HG03571 (cell line): ENCODE measurements at regions not wholly inside any gene's neighbourhood (a gene's known extent, or its start where the extent isn't known, plus 50 kb on each side); places are given as distances from the start of the nearest gene placed in this dataset.

Experiments used
- ATAC-seq: cut with Tn5 transposase; IDR thresholded peaks from one replicate; pipeline ENCODE4 v1.9.1; 2021; ENCODE audit not compliant: unreplicated experiment

DNA sequence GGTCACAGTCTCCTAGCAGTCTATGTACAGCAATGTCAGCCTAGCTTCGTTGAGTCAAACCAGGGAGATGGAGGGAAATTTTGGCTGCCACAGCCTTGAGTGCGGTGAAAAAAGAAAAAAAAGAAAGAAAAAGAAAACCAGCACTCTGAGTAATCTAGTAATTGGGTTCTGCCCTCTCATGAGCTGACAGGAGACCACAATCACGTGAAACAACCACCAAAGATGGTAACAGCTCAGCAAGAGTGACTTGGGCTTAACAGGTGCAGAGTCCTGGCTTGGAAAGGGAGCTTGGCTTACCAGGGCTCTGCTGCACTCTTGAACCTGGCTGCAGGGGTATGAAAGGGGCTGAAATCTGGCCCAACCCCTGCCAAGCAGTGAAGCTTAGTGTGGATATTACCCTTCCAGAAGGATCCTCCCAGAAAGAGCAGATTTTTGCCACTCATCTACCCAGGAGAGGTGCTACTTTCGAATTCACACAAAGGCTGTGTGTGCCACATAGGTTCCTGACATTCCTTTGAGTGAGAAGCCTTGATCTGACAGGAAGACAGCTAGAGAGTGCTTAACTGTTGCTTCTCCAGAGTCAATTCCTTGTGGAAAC lies 350.3 kb downstream of the PTTG2 start:
- ATAC-seq: peak; percentile 89

GRCh38 chr4:38311495-38312126 lies 351.4 kb downstream of the PTTG2 start:
- no peak for ATAC-seq

DNA sequence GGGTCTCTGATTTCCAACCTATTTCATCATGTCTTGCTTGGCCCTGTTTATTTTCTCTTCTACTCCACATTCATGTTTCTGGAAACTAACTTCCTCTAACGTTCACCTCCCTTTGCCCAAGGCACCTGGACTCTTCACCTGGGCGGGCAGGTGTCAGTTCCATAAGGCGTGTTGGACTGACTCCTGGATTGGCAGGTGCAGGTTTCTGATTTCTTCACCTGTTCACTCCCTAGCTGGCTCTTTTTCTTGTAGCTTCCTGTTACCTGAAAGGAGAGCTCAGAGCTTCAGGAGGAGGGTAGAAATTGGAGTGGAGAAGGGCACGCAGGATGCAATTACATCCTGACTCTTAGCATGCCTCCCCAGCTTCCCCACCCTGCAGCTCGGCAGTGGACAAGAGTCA lies 350.8 kb upstream of the KLF3 start:
- ATAC-seq: no peak

GRCh38 chr4:38313999-38314561 lies 349.9 kb upstream of the KLF3 start:
- ATAC-seq: no peak

GRCh38 chr4:38314663-38315062 lies 349.3 kb upstream of the KLF3 start:
- no peak for ATAC-seq

GRCh38 chr4:38315286-38315685 lies 348.7 kb upstream of the KLF3 start:
- ATAC-seq: no peak

GRCh38 chr4:38316045-38316444 lies 348.0 kb upstream of the KLF3 start:
- no peak for ATAC-seq

GRCh38 chr4:38317041-38317674 lies 346.8 kb upstream of the KLF3 start:
- no peak for ATAC-seq

GRCh38 chr4:38318737-38319455 lies 345.1 kb upstream of the KLF3 start:
- ATAC-seq: peak; percentile 80

- peak; percentile 43 for ATAC-seq
Observed at GRCh38 chr4:38319456-38320342, 344.3 kb upstream of the KLF3 start.

GRCh38 chr4:38320343-38320695 lies 343.7 kb upstream of the KLF3 start:
- no peak for ATAC-seq

DNA sequence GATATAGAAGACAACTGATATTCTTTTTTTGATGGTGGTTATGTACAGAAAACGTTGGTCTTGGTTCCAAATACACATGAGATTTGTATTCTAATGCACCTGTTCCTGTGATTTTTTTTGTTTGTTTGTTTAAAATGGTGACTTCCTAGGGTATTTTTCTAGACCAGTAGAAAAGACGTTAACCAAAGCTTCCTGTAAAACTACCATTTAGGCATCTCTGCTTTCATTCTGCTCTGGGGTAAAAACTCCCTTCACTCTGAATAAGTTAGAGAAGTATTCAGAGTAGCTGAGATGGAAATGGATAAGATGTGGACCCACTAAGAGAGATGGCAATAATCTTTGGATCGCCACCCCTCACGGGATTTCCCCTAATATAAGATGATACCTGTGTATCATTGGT lies 343.2 kb upstream of the KLF3 start:
- no peak for ATAC-seq

DNA sequence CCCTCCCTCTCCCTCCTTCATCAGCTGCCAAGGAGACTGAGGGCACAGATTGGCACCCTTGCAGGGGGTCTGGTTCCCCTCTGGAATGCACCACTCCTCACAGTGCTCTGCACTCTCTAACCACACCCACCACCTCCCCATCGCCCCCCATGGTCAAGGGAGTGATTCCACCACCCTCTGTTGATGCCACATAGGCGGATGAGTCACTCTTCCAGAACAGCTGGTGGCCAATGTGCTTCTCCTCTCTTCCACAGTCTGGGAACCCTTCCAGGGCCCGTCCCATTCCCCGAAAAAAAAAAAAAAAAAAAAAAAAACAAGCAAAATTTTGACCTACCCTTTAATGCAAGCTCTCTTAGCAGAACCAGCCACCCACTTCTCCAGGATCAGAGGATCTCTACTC lies 341.3 kb upstream of the KLF3 start:
- no peak for ATAC-seq

- no peak for ATAC-seq
Observed at GRCh38 chr4:38323141-38323641, 340.8 kb upstream of the KLF3 start.

GRCh38 chr4:38324861-38325628 lies 339.0 kb upstream of the KLF3 start:
- no peak for ATAC-seq

- ATAC-seq: no peak
Observed at GRCh38 chr4:38325629-38325913, 338.4 kb upstream of the KLF3 start.

GRCh38 chr4:38326499-38326898 lies 337.5 kb upstream of the KLF3 start:
- no peak for ATAC-seq

GRCh38 chr4:38327174-38327573 lies 336.8 kb upstream of the KLF3 start:
- no peak for ATAC-seq

- ATAC-seq: no peak
Observed at GRCh38 chr4:38328989-38329729, 334.8 kb upstream of the KLF3 start.
